Testis (tissue), 2 donors: ENCODE measurements at regions not wholly inside any gene's neighbourhood (a gene's known extent, or its start where the extent isn't known, plus 50 kb on each side); places are given as distances from the start of the nearest gene placed in this dataset.

ENCODE experiments used
- POLR2A ChIP-seq: fragments of 450-650 bp; IDR thresholded peaks from one replicate; pipeline ENCODE4 v1.6.1; 2017; ENCODE audit warnings: antibody characterized with exemption, mild to moderate bottlenecking, moderate library complexity
- TF ChIP-seq, protein P1 (sequence below), 3 experiments: fragments of 450-650 bp in 2 of 3; fragments of 200-600 bp in 1 of 3; sonication (generic) in 1 of 3; IDR thresholded peaks; one replicate each; pipeline ENCODE4 v1.5.1; 2016 to 2019; ENCODE audit warnings: antibody characterized with exemption in 3 of 3, mild to moderate bottlenecking in 2 of 3, moderate library complexity in 1 of 3

DNA sequence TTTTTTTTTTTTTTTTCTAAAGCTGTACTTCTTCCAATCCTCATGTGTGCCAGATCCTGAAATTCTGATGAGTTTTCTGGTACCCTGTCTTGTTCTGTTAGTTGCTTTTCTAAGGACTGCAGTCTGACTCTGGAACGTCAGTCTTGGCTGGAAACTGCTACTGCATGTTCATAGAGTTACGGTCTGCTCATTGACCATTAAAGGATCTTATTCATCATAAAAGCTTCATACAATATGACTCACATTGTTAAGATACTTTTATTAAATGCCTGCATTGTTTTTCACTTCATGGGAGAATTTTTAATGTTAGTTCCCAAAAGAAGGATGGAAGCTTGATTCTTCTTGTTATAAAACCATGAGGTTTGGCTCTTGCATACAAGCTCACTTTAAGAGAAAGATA, 233.6 kb downstream of the SYT10 start:
- TF ChIP-seq, protein P1, sequence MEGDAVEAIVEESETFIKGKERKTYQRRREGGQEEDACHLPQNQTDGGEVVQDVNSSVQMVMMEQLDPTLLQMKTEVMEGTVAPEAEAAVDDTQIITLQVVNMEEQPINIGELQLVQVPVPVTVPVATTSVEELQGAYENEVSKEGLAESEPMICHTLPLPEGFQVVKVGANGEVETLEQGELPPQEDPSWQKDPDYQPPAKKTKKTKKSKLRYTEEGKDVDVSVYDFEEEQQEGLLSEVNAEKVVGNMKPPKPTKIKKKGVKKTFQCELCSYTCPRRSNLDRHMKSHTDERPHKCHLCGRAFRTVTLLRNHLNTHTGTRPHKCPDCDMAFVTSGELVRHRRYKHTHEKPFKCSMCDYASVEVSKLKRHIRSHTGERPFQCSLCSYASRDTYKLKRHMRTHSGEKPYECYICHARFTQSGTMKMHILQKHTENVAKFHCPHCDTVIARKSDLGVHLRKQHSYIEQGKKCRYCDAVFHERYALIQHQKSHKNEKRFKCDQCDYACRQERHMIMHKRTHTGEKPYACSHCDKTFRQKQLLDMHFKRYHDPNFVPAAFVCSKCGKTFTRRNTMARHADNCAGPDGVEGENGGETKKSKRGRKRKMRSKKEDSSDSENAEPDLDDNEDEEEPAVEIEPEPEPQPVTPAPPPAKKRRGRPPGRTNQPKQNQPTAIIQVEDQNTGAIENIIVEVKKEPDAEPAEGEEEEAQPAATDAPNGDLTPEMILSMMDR (IDR thresholded peaks at IDR 0.05): no peak
- TF ChIP-seq POLR2A: no peak
